ENCODE measurements at regions not wholly inside any gene's neighbourhood (a gene's known extent, or its start where the extent isn't known, plus 50 kb on each side); places are given as distances from the start of the nearest gene placed in this dataset.
A peak's percentile ranks its signal among the peaks of the same experiment; 100 is the strongest.

DNA sequence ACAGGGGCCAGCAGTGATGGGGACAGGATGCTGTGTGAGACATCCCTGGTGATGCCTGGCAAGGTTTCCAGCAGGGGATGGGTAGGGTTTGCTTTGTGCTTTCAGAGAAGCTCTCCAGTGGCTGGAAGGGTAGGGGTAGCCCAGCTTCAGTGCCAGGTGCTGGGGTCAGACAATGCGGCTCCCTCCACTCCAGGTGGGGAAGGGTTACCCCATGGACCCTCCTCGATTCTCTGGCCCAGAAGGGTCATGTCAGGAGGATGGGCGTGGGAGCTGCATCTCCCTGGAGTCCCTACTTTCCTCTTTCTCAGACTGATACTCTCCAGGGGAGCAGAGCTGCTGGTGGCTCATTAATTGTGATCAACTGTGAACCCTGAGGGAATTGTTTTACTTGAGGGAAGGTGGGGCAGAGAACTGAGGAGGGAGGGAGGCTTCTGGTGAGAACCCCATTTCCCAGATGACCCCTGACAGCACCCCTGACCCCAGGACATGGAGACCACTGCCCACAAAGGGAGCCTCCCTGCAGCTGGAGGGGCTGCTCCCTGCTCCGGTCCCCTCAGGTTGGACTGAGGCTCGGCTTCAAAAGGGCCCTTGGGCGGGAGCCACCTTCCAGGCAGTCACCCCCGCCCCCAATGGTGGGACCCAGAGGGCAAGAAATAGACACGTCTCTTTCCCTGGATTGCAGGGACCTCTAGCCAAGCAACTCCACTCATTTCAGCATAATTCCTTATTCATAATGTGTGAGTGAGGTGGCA is 100.9 kb upstream of the BHLHE23 start:
- ChIA-PET CTCF (no interaction called here), POLR2A (no interaction called here)
- no peaks in the 10 kb centered on the region for H3K4me1 Mint-ChIP-seq (ENCODE audit: insufficient read depth, unreplicated experiment)
- no TSS peak for BruUV-seq (replicated peaks)
- H3K36me3 Mint-ChIP-seq (ENCODE audit: insufficient read depth, unreplicated experiment): no peaks in the 10 kb centered on the region
- H3K27me3 Mint-ChIP-seq (ENCODE audit: insufficient read depth, unreplicated experiment): peaks cover 33% of the 10 kb centered on the region
- DNase-seq (ENCODE audit: unreplicated experiment): no peak
- no peak overlapping the region for H3K27ac Mint-ChIP-seq (ENCODE audit: low read depth, unreplicated experiment)
- intact Hi-C loops (cut with micrococcal nuclease): no loop called here
- TF ChIP-seq, protein P1, sequence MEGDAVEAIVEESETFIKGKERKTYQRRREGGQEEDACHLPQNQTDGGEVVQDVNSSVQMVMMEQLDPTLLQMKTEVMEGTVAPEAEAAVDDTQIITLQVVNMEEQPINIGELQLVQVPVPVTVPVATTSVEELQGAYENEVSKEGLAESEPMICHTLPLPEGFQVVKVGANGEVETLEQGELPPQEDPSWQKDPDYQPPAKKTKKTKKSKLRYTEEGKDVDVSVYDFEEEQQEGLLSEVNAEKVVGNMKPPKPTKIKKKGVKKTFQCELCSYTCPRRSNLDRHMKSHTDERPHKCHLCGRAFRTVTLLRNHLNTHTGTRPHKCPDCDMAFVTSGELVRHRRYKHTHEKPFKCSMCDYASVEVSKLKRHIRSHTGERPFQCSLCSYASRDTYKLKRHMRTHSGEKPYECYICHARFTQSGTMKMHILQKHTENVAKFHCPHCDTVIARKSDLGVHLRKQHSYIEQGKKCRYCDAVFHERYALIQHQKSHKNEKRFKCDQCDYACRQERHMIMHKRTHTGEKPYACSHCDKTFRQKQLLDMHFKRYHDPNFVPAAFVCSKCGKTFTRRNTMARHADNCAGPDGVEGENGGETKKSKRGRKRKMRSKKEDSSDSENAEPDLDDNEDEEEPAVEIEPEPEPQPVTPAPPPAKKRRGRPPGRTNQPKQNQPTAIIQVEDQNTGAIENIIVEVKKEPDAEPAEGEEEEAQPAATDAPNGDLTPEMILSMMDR (IDR thresholded peaks at IDR 0.05; ENCODE audit: unreplicated experiment): no peak
- H3K4me3 Mint-ChIP-seq (ENCODE audit: unreplicated experiment): no peak overlapping the region
- H3K9me3 Mint-ChIP-seq (ENCODE audit: unreplicated experiment): peaks cover 16% of the 10 kb centered on the region

DNA sequence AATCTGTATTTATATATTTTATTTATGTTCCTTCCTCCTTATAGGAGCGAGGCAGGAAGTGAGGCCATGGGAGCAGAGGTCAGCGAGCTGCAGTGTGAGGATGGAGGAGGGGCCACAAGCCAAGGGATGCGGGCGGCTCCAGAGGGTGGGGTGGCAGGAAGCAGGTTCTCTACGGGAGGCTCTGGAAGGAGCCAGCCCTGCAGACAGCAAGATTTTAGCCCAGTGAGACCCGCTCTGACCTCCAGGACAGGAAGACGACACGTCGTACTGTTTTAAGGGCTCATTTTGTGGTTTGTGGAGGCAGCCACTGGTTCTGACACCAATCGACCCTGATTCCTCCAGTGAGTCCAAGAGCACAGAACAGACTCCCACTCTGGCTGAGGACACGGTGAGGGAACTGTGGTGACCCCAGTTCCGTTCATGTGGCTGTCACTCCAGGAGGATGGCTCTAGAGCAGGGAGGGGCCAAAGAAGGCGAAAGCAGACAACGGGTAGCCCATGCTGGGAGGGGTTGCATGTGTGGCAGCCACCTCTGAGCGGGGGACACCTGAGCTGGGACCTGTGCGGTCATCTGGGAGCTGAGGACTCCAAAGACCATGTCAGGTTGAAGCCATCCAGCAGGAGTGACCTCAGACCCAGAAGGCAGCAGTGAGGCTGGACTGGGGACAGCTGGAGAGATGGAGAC is 100.1 kb upstream of the BHLHE23 start:
- no peak overlapping the region for H3K27ac Mint-ChIP-seq (ENCODE audit: low read depth, unreplicated experiment)
- H3K9me3 Mint-ChIP-seq (ENCODE audit: unreplicated experiment): peaks cover 13% of the 10 kb centered on the region
- intact Hi-C loops (cut with micrococcal nuclease): no loop called here
- ChIA-PET CTCF (interaction anchor here (1.0 kb wide), 1 partner anchor 117 kb away, joined by 3 read pairs; no protein-coding TSS in a partner anchor), POLR2A (no interaction called here)
- H3K4me3 Mint-ChIP-seq (ENCODE audit: unreplicated experiment): no peak overlapping the region
- TF ChIP-seq, protein P1 (IDR thresholded peaks at IDR 0.05; ENCODE audit: unreplicated experiment): no peak
- H3K36me3 Mint-ChIP-seq (ENCODE audit: insufficient read depth, unreplicated experiment): no peaks in the 10 kb centered on the region
- no peaks in the 10 kb centered on the region for H3K4me1 Mint-ChIP-seq (ENCODE audit: insufficient read depth, unreplicated experiment)
- H3K27me3 Mint-ChIP-seq (ENCODE audit: insufficient read depth, unreplicated experiment): peaks cover 26% of the 10 kb centered on the region
- no TSS peak for BruUV-seq (replicated peaks)
- no peak for DNase-seq (ENCODE audit: unreplicated experiment)

DNA sequence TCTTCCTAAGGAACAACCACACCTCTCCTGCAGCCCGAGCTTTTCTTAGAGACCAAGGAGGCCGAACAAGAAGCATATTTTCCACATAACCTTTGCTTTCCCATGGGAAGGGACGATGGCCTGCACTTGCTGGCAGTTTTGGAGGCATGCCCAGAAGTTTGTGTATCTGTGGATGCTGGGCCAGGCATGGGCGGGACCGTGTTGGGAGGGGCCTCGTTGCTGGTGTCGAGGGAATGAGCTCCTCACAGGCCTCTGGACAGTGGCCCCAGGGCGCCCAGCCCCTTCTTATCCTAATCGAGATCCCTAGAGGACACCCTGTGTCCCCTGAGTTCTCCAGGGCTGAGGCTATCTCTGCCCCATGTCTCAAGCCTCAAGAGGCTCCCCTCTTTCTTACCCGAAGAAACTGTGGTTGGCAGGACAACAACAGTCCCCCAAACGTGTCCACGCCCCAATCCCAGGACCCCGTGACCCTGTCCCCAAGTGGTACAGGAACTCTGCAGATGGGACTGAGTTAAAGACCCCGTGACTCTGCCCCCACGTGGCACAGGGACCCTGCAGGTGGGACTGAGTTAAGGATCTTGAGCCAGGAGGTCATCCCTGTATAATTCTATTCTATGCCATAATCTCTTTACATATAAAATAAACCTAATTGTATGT is 99.5 kb upstream of the BHLHE23 start:
- intact Hi-C loops (cut with micrococcal nuclease): no loop called here
- Mint-ChIP-seq H3K27me3 (ENCODE audit: insufficient read depth, unreplicated experiment) (peaks cover 19% of the 10 kb centered on the region), H3K4me3 (ENCODE audit: unreplicated experiment) (no peak overlapping the region), H3K4me1 (ENCODE audit: insufficient read depth, unreplicated experiment) (no peaks in the 10 kb centered on the region), H3K9me3 (ENCODE audit: unreplicated experiment) (peaks cover 7% of the 10 kb centered on the region), H3K27ac (ENCODE audit: low read depth, unreplicated experiment) (no peak overlapping the region), H3K36me3 (ENCODE audit: insufficient read depth, unreplicated experiment) (no peaks in the 10 kb centered on the region)
- POLR2A ChIA-PET: no interaction called here
- no TSS peak for BruUV-seq (replicated peaks)
- DNase-seq (ENCODE audit: unreplicated experiment): peak; percentile 7
- CTCF ChIA-PET: interaction anchor here (0.8 to 1.0 kb wide), 3 partner anchors 25 to 254 kb away, joined by 3 read pairs; no protein-coding TSS in a partner anchor
- TF ChIP-seq, protein P1 (IDR thresholded peaks at IDR 0.05; ENCODE audit: unreplicated experiment): no peak
